HG03175 (cell line): ENCODE measurements at regions not wholly inside any gene's neighbourhood (a gene's known extent, or its start where the extent isn't known, plus 50 kb on each side); places are given as distances from the start of the nearest gene placed in this dataset.
A peak's percentile ranks its signal among the peaks of the same experiment; 100 is the strongest.
"Not testable (repeated sequence)": the region's sequence is repeated elsewhere in the genome, so short reads cannot be mapped to it uniquely, and the experiment has no call there.

Source experiments
- ATAC-seq: cut with Tn5 transposase; IDR thresholded peaks from one replicate; pipeline ENCODE4 v1.9.1; 2021; ENCODE audit warnings: mild to moderate bottlenecking, moderate library complexity; ENCODE audit not compliant: unreplicated experiment

- no peak for ATAC-seq
Measured at GRCh38 chr10:26355241-26355640, 82.9 kb upstream of the APBB1IP start.

- ATAC-seq, result no peak
Measured at GRCh38 chr10:26357203-26357602, 80.9 kb upstream of the APBB1IP start.

- ATAC-seq, result no peak
Measured at GRCh38 chr10:26358071-26358470, 80.1 kb upstream of the APBB1IP start.

GRCh38 chr10:26359670-26360069 lies 78.5 kb upstream of the APBB1IP start:
- ATAC-seq, result no peak

- ATAC-seq, result no peak
Measured at GRCh38 chr10:26361351-26361750, 76.8 kb upstream of the APBB1IP start.

GRCh38 chr10:26361971-26362370 lies 76.2 kb upstream of the APBB1IP start:
- no peak for ATAC-seq

GRCh38 chr10:26365681-26366358 lies 72.3 kb upstream of the APBB1IP start:
- ATAC-seq, result no peak

- not testable (repeated sequence) for ATAC-seq
Measured at GRCh38 chr10:26367035-26367434, 71.1 kb upstream of the APBB1IP start.

- ATAC-seq, result peak; percentile 42
Measured at GRCh38 chr10:26367771-26368170, 70.4 kb upstream of the APBB1IP start.

GRCh38 chr10:26368463-26368862 lies 69.7 kb upstream of the APBB1IP start:
- peak; percentile 32 for ATAC-seq

- ATAC-seq, result peak; percentile 71
Measured at GRCh38 chr10:26372513-26373354, 65.4 kb upstream of the APBB1IP start.

- no peak for ATAC-seq
Measured at GRCh38 chr10:26374426-26374825, 63.7 kb upstream of the APBB1IP start.

- not testable (repeated sequence) for ATAC-seq
Measured at GRCh38 chr10:26377224-26377810, 60.8 kb upstream of the APBB1IP start.

- no peak for ATAC-seq
Measured at GRCh38 chr10:26378861-26379294, 59.3 kb upstream of the APBB1IP start.

GRCh38 chr10:26380815-26381214 lies 57.3 kb upstream of the APBB1IP start:
- no peak for ATAC-seq

GRCh38 chr10:26381986-26382385 lies 56.2 kb upstream of the APBB1IP start:
- ATAC-seq, result no peak

- ATAC-seq, result no peak
Measured at GRCh38 chr10:26384600-26384999, 53.5 kb upstream of the APBB1IP start.

- ATAC-seq, result no peak
Measured at GRCh38 chr10:26385443-26385842, 52.7 kb upstream of the APBB1IP start.

GRCh38 chr10:26386781-26387180 lies 51.4 kb upstream of the APBB1IP start:
- no peak for ATAC-seq
